ENCODE measurements at regions not wholly inside any gene's neighbourhood (a gene's known extent, or its start where the extent isn't known, plus 50 kb on each side); places are given as distances from the start of the nearest gene placed in this dataset.

DNA sequence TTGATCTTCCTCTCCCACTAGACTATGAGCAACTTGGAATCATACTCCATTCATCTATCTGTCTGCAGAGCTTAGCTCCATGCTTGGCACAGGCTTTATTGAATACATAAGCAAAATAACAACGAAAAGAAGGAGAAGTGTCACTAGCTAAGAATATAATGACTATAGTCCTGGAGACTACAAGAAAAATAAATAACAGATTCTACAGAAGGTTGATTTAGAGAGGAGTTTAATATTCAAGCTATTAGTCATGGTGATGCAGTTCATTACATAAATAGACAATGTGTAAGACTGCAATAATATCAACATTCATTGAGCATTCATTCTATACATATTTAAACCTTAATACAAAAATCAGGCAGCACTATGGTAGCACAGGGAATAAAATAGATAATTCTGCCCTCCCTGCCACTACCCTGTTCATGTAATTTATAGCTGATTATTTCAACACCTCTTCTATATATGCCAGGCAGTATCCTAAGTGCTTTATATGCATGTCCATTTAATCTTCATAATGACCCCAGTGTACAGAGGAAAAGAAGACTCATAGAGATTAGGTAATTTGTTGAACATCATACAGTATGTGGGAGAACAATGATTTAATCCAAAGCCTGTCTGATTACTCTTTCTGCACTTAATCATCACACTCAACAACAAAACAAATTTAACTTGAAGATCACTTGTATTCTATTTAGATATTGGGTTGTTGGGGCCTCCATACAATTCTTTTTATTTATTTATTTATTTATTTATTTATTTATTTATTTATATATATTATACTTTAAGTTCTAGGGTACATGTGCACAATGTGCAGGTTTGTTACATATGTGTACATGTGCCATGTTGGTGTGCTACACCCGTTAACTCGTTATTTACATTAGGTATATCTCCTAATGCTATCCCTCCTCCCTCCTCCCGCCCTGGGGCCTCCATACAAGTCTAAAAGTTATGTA lies 165.3 kb downstream of the RNF152 start:
- DNase-seq (ENCODE audit: low read depth), result no peak

DNA sequence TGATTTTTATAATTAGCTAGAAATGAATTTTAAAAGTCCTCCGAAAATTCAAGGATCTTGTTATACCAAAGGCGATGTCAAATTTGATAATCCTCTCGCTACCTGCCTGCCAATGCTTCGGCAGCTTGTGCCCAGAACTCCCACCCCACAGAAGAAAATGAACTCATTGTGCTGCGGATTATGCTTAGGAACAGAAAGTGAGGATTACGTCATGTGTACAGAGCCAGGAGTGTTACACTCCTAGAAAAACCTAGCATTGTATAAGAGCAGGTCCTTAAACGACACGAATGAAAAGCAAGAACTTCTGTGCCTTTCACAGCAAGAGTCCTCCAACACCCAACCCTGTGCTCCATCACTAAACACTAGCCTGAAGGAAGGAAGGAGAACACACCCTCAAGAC lies 168.3 kb downstream of the RNF152 start:
- no peak for DNase-seq (ENCODE audit: low read depth)

DNA sequence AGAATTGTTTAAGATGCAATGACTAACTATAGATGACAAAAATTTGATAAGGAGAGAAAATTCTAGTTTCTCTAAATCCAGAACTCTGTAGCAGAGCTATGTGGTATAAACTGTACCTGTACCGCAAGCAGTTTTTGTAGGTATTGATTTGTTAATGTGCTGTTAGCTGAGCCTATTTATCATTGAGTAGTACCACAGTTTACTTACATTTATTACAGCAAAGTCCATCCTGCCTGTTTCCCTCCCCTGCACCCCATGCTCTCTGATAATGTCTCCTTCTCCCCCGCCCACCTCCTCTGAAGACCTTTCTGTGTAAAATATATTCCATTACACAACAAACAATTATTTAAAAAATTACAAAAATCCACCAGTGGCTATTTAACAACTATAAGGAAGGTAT lies 170.6 kb downstream of the RNF152 start:
- no peak for DNase-seq (ENCODE audit: low read depth)

DNA sequence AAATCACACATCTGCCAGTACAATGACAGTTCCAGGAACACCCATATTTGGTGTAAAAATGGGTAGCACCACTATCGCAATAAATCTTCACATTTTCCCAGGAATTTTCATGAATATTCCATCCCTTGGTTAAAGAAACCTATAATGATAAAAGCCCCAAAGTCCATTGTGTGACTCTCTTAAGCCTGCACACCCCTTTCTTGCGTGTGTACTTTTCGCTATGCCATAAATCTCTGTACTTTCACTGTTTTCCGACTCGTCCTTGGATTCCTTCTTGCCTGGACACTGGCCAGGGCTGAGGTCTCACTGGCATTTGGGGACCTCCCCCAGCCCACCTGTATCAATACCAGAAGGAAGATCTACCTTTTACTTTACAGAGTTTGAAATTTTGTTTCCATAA lies 172.3 kb downstream of the RNF152 start:
- no peak for DNase-seq (ENCODE audit: low read depth)

DNA sequence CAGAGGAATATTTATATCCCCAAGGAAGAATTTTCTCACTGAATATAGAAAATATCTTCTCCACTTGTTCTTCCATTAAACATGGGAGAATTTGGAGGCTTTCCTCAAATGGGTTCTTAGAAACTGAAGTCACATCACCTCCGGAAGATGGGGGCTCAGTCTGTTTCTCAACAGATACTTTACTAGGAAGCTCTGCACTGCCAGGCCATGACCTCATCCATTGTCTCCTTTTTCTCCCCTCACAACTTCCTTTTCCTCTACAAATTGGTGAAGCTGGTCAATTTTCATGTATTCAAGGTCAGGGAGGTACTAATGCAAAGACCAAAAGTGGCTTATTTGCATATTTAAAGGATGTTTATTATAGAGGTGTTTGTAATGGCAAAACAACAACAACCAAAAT lies 173.1 kb downstream of the RNF152 start:
- no peak for DNase-seq (ENCODE audit: low read depth)

DNA sequence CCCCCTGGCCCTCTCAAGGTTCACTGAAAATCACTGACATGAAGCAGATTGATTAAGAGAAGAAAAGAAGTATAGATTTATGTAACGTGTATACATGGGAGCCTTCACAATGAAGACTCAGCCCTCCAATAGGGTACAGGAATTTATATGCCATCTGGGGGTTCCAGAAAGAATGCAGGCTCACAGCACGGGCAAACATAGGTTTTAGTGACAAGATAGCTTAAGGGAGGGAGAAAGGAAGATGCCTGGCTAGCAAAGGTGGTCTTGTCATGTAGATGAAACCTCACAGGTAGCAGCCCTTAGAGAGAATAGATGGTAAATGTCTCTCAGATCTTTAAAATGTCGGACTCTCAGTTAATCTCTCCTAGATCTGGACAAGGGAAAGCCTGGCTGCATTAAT lies 173.9 kb downstream of the RNF152 start:
- DNase-seq (ENCODE audit: low read depth), result no peak

GRCh38 chr18:61714421-61714820 lies 178.4 kb downstream of the RNF152 start:
- no peak for DNase-seq (ENCODE audit: low read depth)

- no peak for DNase-seq (ENCODE audit: low read depth)
Observed at GRCh38 chr18:61713502-61713901, 179.3 kb downstream of the RNF152 start.

DNA sequence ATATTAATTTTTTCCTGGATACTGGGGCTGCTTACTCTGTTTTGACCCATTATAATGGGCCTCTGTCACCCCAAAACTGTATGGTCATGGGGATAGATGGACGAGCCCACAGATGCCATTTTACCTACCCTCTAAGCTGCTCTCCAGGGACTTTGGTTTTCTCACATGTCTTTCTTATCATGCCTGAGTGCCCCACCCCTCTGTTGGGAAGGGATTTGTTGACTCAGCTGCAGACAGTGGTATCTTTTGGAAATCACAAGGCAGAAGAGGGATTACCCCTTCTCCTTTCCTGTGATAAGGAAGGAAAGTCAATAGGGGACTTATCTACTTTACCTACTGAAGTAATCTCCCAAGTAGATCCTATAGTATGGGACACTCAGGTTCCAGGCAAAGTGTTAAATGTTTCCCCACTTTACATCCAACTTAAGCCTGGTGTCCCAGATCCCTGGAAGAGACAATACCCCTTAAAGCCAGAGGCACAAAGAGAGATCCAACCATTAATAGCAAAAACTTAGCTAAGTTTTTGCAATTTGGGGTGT lies 182.7 kb downstream of the RNF152 start:
- no peak for DNase-seq (ENCODE audit: low read depth)

DNA sequence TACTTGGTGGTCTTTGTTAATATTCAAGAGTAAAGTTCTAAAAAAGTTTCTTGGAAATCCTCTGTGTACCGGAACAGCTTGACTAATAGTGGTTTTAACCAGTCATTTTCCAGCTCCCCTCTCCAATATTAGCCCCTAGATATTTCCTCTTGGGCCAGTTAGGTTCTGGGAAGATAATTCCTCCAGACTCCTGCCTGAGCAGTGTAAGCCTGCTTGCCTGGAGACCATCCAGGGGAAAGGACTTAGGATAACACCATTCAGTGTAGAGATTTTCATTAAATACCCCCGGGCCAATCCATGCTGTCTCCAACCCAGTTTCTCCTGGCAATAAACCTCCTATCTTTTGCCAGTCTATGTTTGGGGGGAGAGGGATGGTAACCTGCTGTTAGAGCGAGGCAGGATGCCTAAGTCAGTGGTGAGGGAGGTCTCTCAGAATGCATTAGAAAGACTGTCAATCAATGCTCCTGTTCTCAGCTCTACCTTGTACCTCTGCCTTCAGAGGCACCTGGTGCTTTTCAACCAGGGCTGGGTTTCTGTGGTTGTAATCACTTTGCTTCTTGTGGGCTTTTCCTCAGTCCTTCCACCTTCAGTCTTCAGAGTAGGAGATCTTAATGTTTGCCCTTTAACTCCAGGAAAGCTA lies 186.4 kb downstream of the RNF152 start:
- DNase-seq (ENCODE audit: low read depth), result no peak

- DNase-seq (ENCODE audit: low read depth), result peak; percentile 25
Observed at GRCh38 chr18:61703508-61703907, 189.3 kb downstream of the RNF152 start.

GRCh38 chr18:61702007-61702406 lies 190.8 kb downstream of the RNF152 start:
- peak; percentile 34 for DNase-seq (ENCODE audit: low read depth)

GRCh38 chr18:61699397-61700110 lies 193.3 kb downstream of the RNF152 start:
- DNase-seq (ENCODE audit: low read depth), result no peak

GRCh38 chr18:61697306-61697909 lies 195.4 kb downstream of the RNF152 start:
- no peak for DNase-seq (ENCODE audit: low read depth)

DNA sequence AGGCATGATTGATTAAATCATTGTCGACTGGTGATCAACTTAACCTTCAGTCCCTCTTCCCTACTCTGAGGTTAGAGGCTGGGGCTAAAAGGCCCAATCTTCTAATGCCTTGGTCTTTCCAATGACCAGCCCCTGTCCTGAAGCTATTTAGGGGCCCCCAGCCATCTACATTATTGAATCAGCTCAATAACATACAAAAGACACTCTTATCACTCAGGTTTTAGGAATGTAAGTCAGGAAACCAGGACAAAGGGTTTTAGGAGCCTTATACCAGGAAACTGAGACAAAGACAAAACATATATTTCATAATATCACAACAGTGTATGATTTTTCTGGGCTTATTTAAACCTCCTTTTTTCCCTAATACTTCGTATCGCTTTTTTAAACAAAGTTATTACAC lies 198.6 kb downstream of the RNF152 start:
- no peak for DNase-seq (ENCODE audit: low read depth)

DNA sequence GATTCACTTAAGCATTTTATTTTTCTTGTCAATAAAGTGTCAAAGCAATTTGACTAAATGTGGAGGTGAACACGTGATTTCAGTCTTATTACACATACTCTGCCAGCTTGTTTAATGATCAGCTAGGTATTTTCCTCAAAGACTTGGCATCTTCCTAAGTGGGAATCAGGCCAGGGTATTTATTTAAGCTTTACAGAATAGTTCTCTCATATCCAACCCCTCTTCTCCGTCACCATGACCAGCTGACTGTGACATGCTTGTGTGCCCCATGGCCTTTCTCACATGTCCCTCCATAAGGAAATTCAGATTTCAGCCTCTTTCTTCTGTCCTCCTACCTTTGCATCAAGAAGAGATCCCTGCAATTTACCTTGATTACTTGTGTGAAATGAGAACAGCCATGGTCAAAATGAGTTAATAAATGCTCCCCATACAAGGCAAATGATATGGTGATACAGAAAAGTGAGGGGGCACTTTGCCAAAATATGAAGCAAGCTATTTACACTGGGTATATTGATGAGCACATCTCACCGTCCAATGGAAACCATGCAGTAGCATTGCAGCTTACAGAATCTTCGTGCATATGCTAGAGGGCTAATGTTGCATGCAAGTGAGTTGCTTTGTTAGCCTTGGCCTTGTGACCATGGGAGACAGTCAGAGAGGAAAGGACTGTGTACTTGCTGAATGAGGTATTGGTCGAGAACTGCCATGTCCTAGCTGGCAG lies 202.2 kb downstream of the RNF152 start:
- DNase-seq (ENCODE audit: low read depth), result no peak

DNA sequence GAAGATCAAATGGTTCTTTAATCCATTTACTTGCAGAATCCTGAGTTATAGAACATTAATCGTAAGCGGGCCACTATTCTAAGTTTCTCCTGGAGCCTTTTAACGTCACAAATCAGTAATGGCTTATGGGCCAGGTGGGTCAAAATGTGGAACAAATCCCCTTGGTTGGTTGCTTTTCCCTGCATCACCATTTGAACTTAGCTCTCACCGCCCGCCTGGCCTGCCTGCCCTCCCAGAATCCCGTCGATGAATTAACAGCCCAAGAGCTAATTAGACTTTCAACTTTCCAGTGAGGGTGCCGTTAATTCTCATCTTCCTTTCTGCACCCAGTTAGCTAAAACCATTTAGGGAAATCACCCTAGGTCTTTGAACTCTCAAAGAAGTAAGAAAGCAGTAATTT lies 205.5 kb downstream of the RNF152 start:
- DNase-seq (ENCODE audit: low read depth), result no peak

GRCh38 chr18:61683856-61684255 lies 209.0 kb downstream of the RNF152 start:
- no peak for DNase-seq (ENCODE audit: low read depth)

DNA sequence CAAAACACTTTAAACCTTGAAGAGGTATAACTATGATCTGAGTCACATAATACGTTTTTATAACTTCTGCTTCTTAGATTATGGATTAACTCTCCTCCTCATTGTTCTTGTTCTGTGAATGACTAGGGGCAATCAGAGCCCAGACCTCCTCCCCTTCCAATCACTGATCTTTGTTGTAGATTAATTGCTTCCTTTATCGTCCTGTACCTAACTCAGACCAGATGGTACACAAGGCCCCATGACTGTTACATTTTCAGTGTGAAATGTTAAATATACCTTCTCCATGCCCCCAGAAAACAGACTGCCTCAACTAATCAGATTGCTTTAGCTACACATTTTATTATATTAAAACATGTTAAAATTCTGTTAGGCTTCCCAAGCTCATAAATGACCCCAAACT lies 211.7 kb downstream of the RNF152 start:
- no peak for DNase-seq (ENCODE audit: low read depth)

- DNase-seq (ENCODE audit: low read depth), result peak; percentile 3
Observed at GRCh38 chr18:61679836-61680235, 213.0 kb downstream of the RNF152 start.

DNA sequence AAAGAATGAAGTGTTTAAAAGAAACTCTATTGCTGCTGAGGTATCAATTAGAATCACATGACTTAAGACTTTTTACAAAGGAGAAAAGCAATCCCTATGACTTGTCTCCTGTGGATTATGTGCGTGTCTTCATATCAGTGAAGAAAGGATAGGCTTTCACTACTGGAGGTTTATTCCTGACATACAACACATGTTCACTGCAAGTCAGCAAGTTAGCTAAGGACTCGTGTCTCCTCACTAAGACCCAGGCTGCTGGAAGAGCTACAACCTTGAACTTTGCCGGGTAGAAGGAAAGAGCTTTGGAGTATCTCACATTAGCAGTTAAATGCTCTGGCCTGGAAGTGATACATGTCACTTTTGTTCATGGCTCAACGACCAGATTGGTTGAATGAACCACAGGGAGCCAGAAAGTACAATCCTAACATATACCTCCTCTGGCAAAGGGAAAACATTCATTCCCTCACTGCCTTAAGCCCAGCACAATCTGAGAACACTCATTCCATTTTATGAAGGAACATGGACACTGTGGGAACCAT lies 215.3 kb downstream of the RNF152 start:
- no peak for DNase-seq (ENCODE audit: low read depth)
